Spleen (tissue), 11 donors: ENCODE measurements at regions not wholly inside any gene's neighbourhood (a gene's known extent, or its start where the extent isn't known, plus 50 kb on each side); places are given as distances from the start of the nearest gene placed in this dataset.

Source experiments
- DNase-seq: peaks from one replicate; pipeline ENCODE4 v3.0.0-alpha.2; 2020
- H3K27ac ChIP-seq, 8 donors: fragments of 200-600 bp; sonication (generic) in 7 of 8; 1 replicate in 4 of 8; 2 replicates in 4 of 8; pipeline versions ENCODE4 v1.5.0 to v1.8.0; 2016 to 2021; ENCODE audit warnings: inconsistent platforms in 4 of 8, mild to moderate bottlenecking in 4 of 8, moderate library complexity in 1 of 8
- H3K27me3 ChIP-seq, 7 donors: fragments of 200-600 bp; sonication (generic) in 6 of 7; replicated peaks in 1 of 7; 1 replicate in 4 of 7; 2 replicates in 3 of 7; pipeline versions ENCODE4 v1.5.0 to v1.8.0; 2016 to 2021; ENCODE audit warnings: inconsistent platforms in 3 of 7, mild to moderate bottlenecking in 1 of 7
- H3K36me3 ChIP-seq, 6 donors: fragments of 200-600 bp; sonication (generic) in 5 of 6; 1 replicate in 4 of 6; 2 replicates in 2 of 6; pipeline versions ENCODE4 v1.5.0 to v1.8.0; 2016 to 2021; ENCODE audit warnings: inconsistent platforms in 2 of 6
- H3K4me1 ChIP-seq, 6 donors: fragments of 200-600 bp; sonication (generic) in 5 of 6; 1 replicate in 3 of 6; 2 replicates in 3 of 6; pipeline versions ENCODE4 v1.5.0 to v1.8.0; 2016 to 2021; ENCODE audit warnings: inconsistent platforms in 3 of 6
- H3K4me3 ChIP-seq, 8 donors: fragments of 200-600 bp; sonication (generic) in 7 of 8; 1 replicate in 4 of 8; 2 replicates in 4 of 8; pipeline versions ENCODE4 v1.5.0 to v1.8.0; 2016 to 2021; ENCODE audit warnings: inconsistent platforms in 4 of 8, mild to moderate bottlenecking in 4 of 8, moderate library complexity in 2 of 8
- H3K9me3 ChIP-seq, 8 donors: fragments of 200-600 bp; sonication (generic) in 7 of 8; 1 replicate in 4 of 8; 2 replicates in 4 of 8; pipeline versions ENCODE4 v1.5.0 to v1.8.0; 2016 to 2021; ENCODE audit warnings: inconsistent platforms in 4 of 8
- CTCF ChIP-seq, 11 experiments: fragments of 200-600 bp in 7 of 11; fragments of 450-650 bp in 4 of 11; sonication (generic) in 4 of 11; IDR thresholded peaks in 8 of 11; conservative IDR thresholded peaks in 3 of 11; 1 replicate in 7 of 11; 2 replicates in 4 of 11; pipeline versions ENCODE4 v1.4.0 to v1.8.0; 2016 to 2021; ENCODE audit warnings: antibody characterized with exemption in 11 of 11, inconsistent platforms in 4 of 11, mild to moderate bottlenecking in 1 of 11
- POLR2A ChIP-seq, 3 donors: fragments of 450-650 bp; IDR thresholded peaks; one replicate each; pipeline ENCODE4 v1.5.1; 2017; ENCODE audit warnings: antibody characterized with exemption in 3 of 3, mild to moderate bottlenecking in 1 of 3
- POLR2AphosphoS5 ChIP-seq, 3 donors: sonication (generic); formaldehyde crosslinking; IDR thresholded peaks; one replicate each; pipeline ENCODE4 v1.5.1; 2017; ENCODE audit warnings: antibody characterized with exemption in 3 of 3
- WGBS, 5 donors: extraction: QIAGEN DNeasy Blood & Tissue Kit in 3 of 5; methylation state at CpG; one replicate each; pipeline versions ENCODE4 v1.1.5 to v1.1.7; 2013 to 2018; 5-methylcytosine and 5-hydroxymethylcytosine counted together
- intact Hi-C: fragments of 100-400 bp; cut with DNase I; formaldehyde crosslinking; loops from one replicate; pipeline ENCODE4 v1.15.0; 2023; ENCODE audit warnings: low total_unique reads
- donor health status: healthy with polysubstance abuse.
- donor health status: DM: no; HTN: no; CAD: no; lungs with moderate emphysema.
- donor health status: DM: no; HTN: no; CAD: no.
- donor health status: Bipolar disorder and iron deficiency.
- donor health status: healthy.
- donor health status: DM: no; HTN: no; CAD: no.
- donor health status: DM: yes; HTN: yes; CAD: no.

- TF ChIP-seq CTCF (IDR thresholded peaks at IDR 0.05 in 8 of 11, conservative IDR thresholded peaks at IDR 0.05 in 3 of 11) (no peak), POLR2AphosphoS5 (IDR thresholded peaks at IDR 0.05) (no peak), POLR2A (IDR thresholded peaks at IDR 0.05) (no peak)
- intact Hi-C loops = loop anchor here (5.0 kb wide), 1 partner anchor 604 kb away; no protein-coding TSS in a partner anchor
These were observed 120.1 kb upstream of the NABP1 start for GRCh38 chr2:191557841-191558240.

GRCh38 chr2:191559569-191559968 is 118.4 kb upstream of the NABP1 start:
- intact Hi-C loops = loop anchor here (5.0 kb wide), 1 partner anchor 603 kb away; no protein-coding TSS in a partner anchor
- no peak for TF ChIP-seq CTCF (IDR thresholded peaks at IDR 0.05 in 8 of 11, conservative IDR thresholded peaks at IDR 0.05 in 3 of 11)
- TF ChIP-seq POLR2A (IDR thresholded peaks at IDR 0.05) = no peak
- TF ChIP-seq POLR2AphosphoS5 (IDR thresholded peaks at IDR 0.05) = no peak
- Histone ChIP-seq H3K4me3 (no peak overlapping the region), H3K9me3 (no peaks in the 10 kb centered on the region), H3K27me3 (peaks cover 0 to 6% (median 0%) of the 10 kb centered on the region in 7 donors), H3K36me3 (no peaks in the 10 kb centered on the region), H3K27ac (no peak overlapping the region), H3K4me1 (peaks cover 0 to 9% (median 4%) of the 10 kb centered on the region in 6 donors)
- WGBS, 5 donors = 84 to 97% (median 94%) methylated on average over 4 of the region's 4 CpGs
- no peak for DNase-seq

More at GRCh38 chr2:191557841-191558240, 120.1 kb upstream of the NABP1 start:
- Histone ChIP-seq H3K4me3 (no peak overlapping the region), H3K9me3 (no peaks in the 10 kb centered on the region), H3K27ac (no peak overlapping the region), H3K36me3 (no peaks in the 10 kb centered on the region), H3K4me1 (peaks cover 0 to 9% (median 4%) of the 10 kb centered on the region in 6 donors), H3K27me3 (peaks cover 0 to 6% (median 0%) of the 10 kb centered on the region in 7 donors)
- no peak for DNase-seq
- WGBS, 5 donors = 77 to 86% (median 81%) methylated on average over 5 of the region's 5 CpGs

GRCh38 chr2:191560411-191560980 is 117.4 kb upstream of the NABP1 start:
- DNase-seq = no peak
- peaks cover 0 to 6% (median 0%) of the 10 kb centered on the region in 7 donors for H3K27me3 ChIP-seq
- no peak overlapping the region for H3K27ac ChIP-seq
- 85 to 92% (median 91%) methylated on average over 13 of the region's 13 CpGs for WGBS, 5 donors
- peaks cover 0 to 6% (median under 1%) of the 10 kb centered on the region in 6 donors for H3K4me1 ChIP-seq
- TF ChIP-seq CTCF (IDR thresholded peaks at IDR 0.05 in 8 of 11, conservative IDR thresholded peaks at IDR 0.05 in 3 of 11) (no peak), POLR2AphosphoS5 (IDR thresholded peaks at IDR 0.05) (no peak), POLR2A (IDR thresholded peaks at IDR 0.05) (no peak)
- no peak overlapping the region for H3K4me3 ChIP-seq
- intact Hi-C loops = no loop called here
- H3K9me3 ChIP-seq = no peaks in the 10 kb centered on the region
- H3K36me3 ChIP-seq = no peaks in the 10 kb centered on the region

DNA sequence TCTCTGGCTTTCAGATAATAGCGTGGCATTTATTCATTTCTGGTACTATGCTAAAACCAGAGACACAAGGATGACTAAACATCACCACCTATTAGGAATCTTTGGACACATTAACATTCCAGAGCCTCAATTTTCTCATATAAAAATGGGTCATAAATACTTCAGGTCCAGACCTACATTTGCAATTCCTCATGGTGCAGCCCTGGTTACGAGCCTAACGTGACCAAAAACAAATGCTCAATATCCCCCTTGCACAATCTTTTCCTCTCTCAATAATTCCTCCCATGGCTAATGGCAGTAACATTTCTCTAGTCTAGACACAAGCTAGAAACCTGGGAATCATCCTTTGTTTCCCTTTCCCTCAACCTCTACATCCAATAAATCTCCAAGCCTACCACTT is 112.8 kb upstream of the NABP1 start:
- Histone ChIP-seq H3K9me3 (no peaks in the 10 kb centered on the region), H3K4me1 (peaks cover 0 to 26% (median 9%) of the 10 kb centered on the region in 6 donors), H3K27ac (no peak overlapping the region), H3K36me3 (no peaks in the 10 kb centered on the region), H3K27me3 (peaks cover 0 to 17% (median 0%) of the 10 kb centered on the region in 7 donors), H3K4me3 (no peak overlapping the region)
- intact Hi-C loops = loop anchor here (5.0 kb wide), 1 partner anchor 127 kb away; no protein-coding TSS in a partner anchor
- no peak for DNase-seq
- TF ChIP-seq CTCF (IDR thresholded peaks at IDR 0.05 in 8 of 11, conservative IDR thresholded peaks at IDR 0.05 in 3 of 11) (no peak), POLR2A (IDR thresholded peaks at IDR 0.05) (no peak), POLR2AphosphoS5 (IDR thresholded peaks at IDR 0.05) (no peak)
- 59 to 86% (median 84%) methylated on average over 3 of the region's 3 CpGs for WGBS, 5 donors
